Gastrocnemius medialis (tissue), 4 donors: ENCODE measurements at regions not wholly inside any gene's neighbourhood (a gene's known extent, or its start where the extent isn't known, plus 50 kb on each side); places are given as distances from the start of the nearest gene placed in this dataset.

Experiments
- ATAC-seq, 2 donors: fragments of 150-250 bp; one replicate each; pipeline ENCODE4 v1.9.1; 2016
- DNase-seq, 2 donors: peaks; one replicate each; pipeline ENCODE4 v3.0.0-alpha.2; 2019
- H3K27ac ChIP-seq, 4 donors: fragments of 200-600 bp; sonication (generic); 1 replicate in 1 of 4; 2 replicates in 3 of 4; pipeline ENCODE4 v1.5.1; 2016 to 2018; ENCODE audit warnings: mild to moderate bottlenecking in 2 of 4, moderate library complexity in 1 of 4
- H3K27me3 ChIP-seq, 3 donors: fragments of 200-600 bp; sonication (generic) in 2 of 3; 1 replicate in 1 of 3; 2 replicates in 2 of 3; pipeline versions ENCODE4 v1.5.1 to v1.6.0; 2016 to 2019; ENCODE audit warnings: mild to moderate bottlenecking in 1 of 3, moderate library complexity in 1 of 3
- H3K36me3 ChIP-seq, 2 donors: fragments of 200-600 bp; sonication (generic) in 1 of 2; one replicate each; pipeline ENCODE4 v1.5.1; 2017 to 2018
- H3K4me1 ChIP-seq, 2 donors: fragments of 200-600 bp; sonication (generic) in 1 of 2; one replicate each; pipeline ENCODE4 v1.5.1; 2016 to 2017; ENCODE audit warnings: mild to moderate bottlenecking in 2 of 2
- H3K4me3 ChIP-seq, 4 donors: fragments of 200-600 bp; sonication (generic) in 3 of 4; 1 replicate in 1 of 4; 2 replicates in 3 of 4; pipeline ENCODE4 v1.5.1; 2016 to 2019; ENCODE audit warnings: mild to moderate bottlenecking in 2 of 4
- H3K9me3 ChIP-seq, 3 donors: fragments of 200-600 bp; sonication (generic) in 2 of 3; 1 replicate in 1 of 3; 2 replicates in 2 of 3; pipeline ENCODE4 v1.5.1; 2016 to 2019
- POLR2A ChIP-seq, 2 donors: fragments of 450-650 bp; IDR thresholded peaks; one replicate each; pipeline ENCODE4 v1.6.1; 2017; ENCODE audit warnings: antibody characterized with exemption in 2 of 2, mild to moderate bottlenecking in 2 of 2, moderate library complexity in 2 of 2
- in situ Hi-C, 4 donors: fragments of 200-750 bp; cut with MboI; loops; one replicate each; pipeline versions ENCODE4 v1.15.0 to v1.8.0; 2017; ENCODE audit warnings: low sequenced_read_pairs in 4 of 4
- intact Hi-C: fragments of 100-400 bp; cut with DNase I; formaldehyde crosslinking; loops from one replicate; pipeline ENCODE4 v1.15.1; 2023; ENCODE audit warnings: low total_unique reads
- TF ChIP-seq, protein P1 (sequence below), 5 experiments: fragments of 450-650 bp in 3 of 5; fragments of 200-600 bp in 2 of 5; sonication (generic) in 2 of 5; IDR thresholded peaks in 4 of 5; conservative IDR thresholded peaks in 1 of 5; 1 replicate in 4 of 5; 2 replicates in 1 of 5; pipeline ENCODE4 v1.5.1; 2016 to 2019; ENCODE audit warnings: antibody characterized with exemption in 5 of 5, mild to moderate bottlenecking in 3 of 5, moderate library complexity in 3 of 5

DNA sequence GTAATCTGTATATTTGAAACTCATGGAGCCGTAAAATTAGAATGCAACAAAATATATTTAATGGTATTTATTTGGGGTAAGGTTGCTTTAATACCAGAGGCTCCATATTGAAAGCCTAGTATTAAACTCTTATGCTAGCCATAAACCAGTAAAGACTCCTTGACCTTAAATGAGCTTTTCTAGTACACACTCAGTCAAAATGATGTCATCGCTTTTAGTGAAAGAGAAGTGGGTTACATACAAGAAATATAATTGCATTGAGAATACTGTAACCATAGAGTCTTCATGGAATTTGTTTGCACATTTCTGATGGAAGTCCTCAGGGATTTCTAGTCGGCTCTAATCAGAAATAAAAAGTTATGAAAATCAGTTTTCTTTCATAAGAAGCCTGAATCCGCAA, 757.6 kb downstream of the GBE1 start:
- ATAC-seq (no peak), DNase-seq (no peak)
- no peaks in the 10 kb centered on the region for H3K4me1 ChIP-seq
- no peak overlapping the region for H3K4me3 ChIP-seq
- no peaks in the 10 kb centered on the region for H3K27me3 ChIP-seq
- no peak for TF ChIP-seq POLR2A (IDR thresholded peaks at IDR 0.05)
- TF ChIP-seq, protein P1, sequence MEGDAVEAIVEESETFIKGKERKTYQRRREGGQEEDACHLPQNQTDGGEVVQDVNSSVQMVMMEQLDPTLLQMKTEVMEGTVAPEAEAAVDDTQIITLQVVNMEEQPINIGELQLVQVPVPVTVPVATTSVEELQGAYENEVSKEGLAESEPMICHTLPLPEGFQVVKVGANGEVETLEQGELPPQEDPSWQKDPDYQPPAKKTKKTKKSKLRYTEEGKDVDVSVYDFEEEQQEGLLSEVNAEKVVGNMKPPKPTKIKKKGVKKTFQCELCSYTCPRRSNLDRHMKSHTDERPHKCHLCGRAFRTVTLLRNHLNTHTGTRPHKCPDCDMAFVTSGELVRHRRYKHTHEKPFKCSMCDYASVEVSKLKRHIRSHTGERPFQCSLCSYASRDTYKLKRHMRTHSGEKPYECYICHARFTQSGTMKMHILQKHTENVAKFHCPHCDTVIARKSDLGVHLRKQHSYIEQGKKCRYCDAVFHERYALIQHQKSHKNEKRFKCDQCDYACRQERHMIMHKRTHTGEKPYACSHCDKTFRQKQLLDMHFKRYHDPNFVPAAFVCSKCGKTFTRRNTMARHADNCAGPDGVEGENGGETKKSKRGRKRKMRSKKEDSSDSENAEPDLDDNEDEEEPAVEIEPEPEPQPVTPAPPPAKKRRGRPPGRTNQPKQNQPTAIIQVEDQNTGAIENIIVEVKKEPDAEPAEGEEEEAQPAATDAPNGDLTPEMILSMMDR (IDR thresholded peaks at IDR 0.05 in 4 of 5, conservative IDR thresholded peaks at IDR 0.05 in 1 of 5) = no peak
- intact Hi-C loops = no loop called here
- in situ Hi-C loops = no loop called here
- H3K9me3 ChIP-seq = no peaks in the 10 kb centered on the region
- no peaks in the 10 kb centered on the region for H3K36me3 ChIP-seq
- H3K27ac ChIP-seq = no peak overlapping the region

DNA sequence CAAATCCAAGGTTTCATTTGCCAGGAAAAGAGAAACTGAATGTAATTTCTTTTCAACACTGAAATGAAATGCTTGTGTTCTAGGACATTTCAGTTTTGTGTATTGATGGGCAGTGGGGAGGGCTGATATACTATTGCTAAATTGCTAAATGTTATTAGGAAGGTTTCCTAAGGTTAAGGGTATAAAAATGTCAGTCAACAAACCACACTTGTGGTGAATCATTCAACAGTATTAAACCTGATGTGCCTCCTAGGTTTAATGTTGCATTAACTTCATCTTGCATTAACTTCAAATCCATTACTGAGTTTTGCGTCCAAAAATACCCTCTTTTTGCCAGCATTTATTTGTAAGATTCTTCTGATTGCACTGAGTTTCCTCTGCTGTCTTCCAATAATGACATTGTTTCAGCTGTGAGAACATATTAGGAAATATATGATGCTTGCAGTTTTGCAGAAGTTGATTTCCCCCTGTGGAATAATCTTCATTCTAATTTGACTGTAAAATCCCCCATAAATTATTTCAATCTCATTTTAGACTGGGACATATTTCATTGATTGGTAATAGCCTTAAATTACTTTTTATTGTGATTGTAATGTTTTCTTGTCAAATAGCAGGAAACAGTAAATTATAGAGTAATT, 758.3 kb downstream of the GBE1 start:
- in situ Hi-C loops (no loop called here), intact Hi-C loops (no loop called here)
- H3K4me1 ChIP-seq = no peaks in the 10 kb centered on the region
- no peak for DNase-seq
- TF ChIP-seq POLR2A (IDR thresholded peaks at IDR 0.05) = no peak
- TF ChIP-seq, protein P1 (IDR thresholded peaks at IDR 0.05 in 4 of 5, conservative IDR thresholded peaks at IDR 0.05 in 1 of 5) = no peak
- H3K27me3 ChIP-seq = no peaks in the 10 kb centered on the region
- no peak overlapping the region for H3K4me3 ChIP-seq
- no peaks in the 10 kb centered on the region for H3K36me3 ChIP-seq
- no peaks in the 10 kb centered on the region for H3K9me3 ChIP-seq
- no peak overlapping the region for H3K27ac ChIP-seq
- no peak for ATAC-seq

DNA sequence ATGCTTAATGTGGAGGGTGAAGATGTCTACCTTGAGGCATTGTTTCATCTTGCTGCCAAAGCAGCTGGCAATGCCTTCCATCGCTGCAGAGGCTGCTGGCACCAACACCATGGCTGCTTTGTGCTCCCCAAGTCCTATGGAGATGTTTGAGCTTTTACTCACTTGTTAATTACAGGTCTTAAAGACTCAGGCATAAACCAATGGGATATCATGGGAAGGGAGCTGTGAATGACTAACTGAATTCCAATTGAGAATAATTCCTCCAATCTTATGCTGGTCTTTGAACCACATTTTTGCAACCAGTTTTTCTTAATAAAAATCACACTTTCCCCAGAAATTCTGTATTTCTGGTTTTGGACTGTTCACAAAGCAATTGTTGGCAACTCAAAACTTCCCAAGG, 762.0 kb downstream of the GBE1 start:
- in situ Hi-C loops (no loop called here), intact Hi-C loops (no loop called here)
- no peaks in the 10 kb centered on the region for H3K27me3 ChIP-seq
- no peak overlapping the region for H3K4me3 ChIP-seq
- H3K27ac ChIP-seq = no peak overlapping the region
- DNase-seq = no peak
- ATAC-seq = no peak
- H3K36me3 ChIP-seq = no peaks in the 10 kb centered on the region
- H3K4me1 ChIP-seq = no peaks in the 10 kb centered on the region
- no peaks in the 10 kb centered on the region for H3K9me3 ChIP-seq
- no peak for TF ChIP-seq POLR2A (IDR thresholded peaks at IDR 0.05)
- TF ChIP-seq, protein P1 (IDR thresholded peaks at IDR 0.05 in 4 of 5, conservative IDR thresholded peaks at IDR 0.05 in 1 of 5) = no peak

DNA sequence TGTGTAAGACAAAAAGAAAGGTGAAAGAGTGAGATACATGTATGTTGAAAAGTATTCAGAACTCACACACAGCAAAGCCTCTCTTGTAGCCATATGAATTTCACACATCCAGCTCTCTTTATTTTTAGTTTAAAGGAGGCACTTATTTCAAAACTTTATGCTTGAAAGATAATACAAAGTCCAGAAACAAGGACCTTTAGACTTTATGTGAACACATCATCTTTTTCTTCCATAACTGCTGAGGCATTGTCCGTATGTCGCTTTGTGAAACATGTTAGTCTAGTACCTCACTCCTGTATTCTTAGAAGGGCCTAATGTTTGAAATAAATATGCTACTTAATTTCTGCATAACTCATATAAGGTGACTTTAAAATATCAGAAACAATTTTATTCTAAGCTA, 763.4 kb downstream of the GBE1 start:
- in situ Hi-C loops = no loop called here
- Histone ChIP-seq H3K9me3 (no peaks in the 10 kb centered on the region), H3K27ac (no peak overlapping the region), H3K4me1 (no peaks in the 10 kb centered on the region), H3K4me3 (no peak overlapping the region), H3K36me3 (no peaks in the 10 kb centered on the region), H3K27me3 (no peaks in the 10 kb centered on the region)
- TF ChIP-seq, protein P1 (IDR thresholded peaks at IDR 0.05 in 4 of 5, conservative IDR thresholded peaks at IDR 0.05 in 1 of 5) = no peak
- TF ChIP-seq POLR2A (IDR thresholded peaks at IDR 0.05) = no peak
- DNase-seq (no peak), ATAC-seq (no peak)
- intact Hi-C loops = no loop called here

DNA sequence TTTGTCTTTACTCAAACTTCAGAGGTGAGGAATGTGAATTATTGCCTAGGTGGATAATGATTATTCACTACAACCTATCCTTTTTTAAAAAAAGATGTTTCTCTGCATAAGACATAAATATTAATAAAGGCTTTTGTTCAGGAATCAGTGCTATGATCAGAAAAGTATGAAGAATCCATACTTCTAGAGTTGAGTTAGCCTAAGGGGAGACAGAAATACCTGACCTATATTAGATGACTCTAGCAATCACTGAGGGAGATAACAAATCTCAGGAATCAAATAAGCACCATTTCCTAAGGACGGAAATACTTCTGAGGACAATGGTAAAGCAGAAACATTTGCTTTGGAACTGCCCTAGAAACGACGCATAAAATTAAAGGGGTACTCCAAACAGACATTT, 763.8 kb downstream of the GBE1 start:
- ATAC-seq (no peak), DNase-seq (no peak)
- intact Hi-C loops (no loop called here), in situ Hi-C loops (no loop called here)
- Histone ChIP-seq H3K27me3 (no peaks in the 10 kb centered on the region), H3K27ac (no peak overlapping the region), H3K4me1 (no peaks in the 10 kb centered on the region), H3K36me3 (no peaks in the 10 kb centered on the region), H3K9me3 (no peaks in the 10 kb centered on the region), H3K4me3 (no peak overlapping the region)
- TF ChIP-seq, protein P1 (IDR thresholded peaks at IDR 0.05 in 4 of 5, conservative IDR thresholded peaks at IDR 0.05 in 1 of 5) = no peak
